ENCODE measurements at regions not wholly inside any gene's neighbourhood (a gene's known extent, or its start where the extent isn't known, plus 50 kb on each side); places are given as distances from the start of the nearest gene placed in this dataset.
"Not testable (repeated sequence)": the region's sequence is repeated elsewhere in the genome, so short reads cannot be mapped to it uniquely, and the experiment has no call there.

DNA sequence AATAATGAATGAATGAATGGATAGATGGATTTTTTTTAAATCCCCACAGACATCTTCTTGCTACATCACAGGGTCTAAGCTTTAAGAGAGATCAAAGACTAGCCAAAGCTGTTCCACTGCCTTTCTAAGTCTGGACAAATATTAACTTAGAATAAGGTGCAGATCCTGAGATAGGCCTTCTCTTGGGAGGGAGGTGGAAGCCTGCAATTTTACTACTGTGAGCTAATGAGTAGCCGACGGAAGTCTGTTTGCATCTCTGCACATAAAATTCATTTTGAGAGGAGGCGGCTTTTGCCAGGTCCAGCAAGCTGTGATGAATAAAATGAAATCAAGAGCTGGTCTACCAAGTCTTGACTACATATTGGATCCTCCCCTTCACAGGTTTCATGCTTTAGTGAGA is 484.9 kb downstream of the TMEM38B start:
- no peak for TF ChIP-seq CTCF (IDR thresholded peaks at IDR 0.05; ENCODE audit: control extremely low read depth, extremely low read depth)
- no peak overlapping the region for H3K27ac ChIP-seq (ENCODE audit: low read depth in 1 of 2, low read length in 1 of 2)
- no peaks in the 10 kb centered on the region for H3K36me3 ChIP-seq (ENCODE audit: control insufficient read depth in 4 of 4, insufficient read depth in 4 of 4, low read length in 4 of 4)
- DNase-seq (peak in 1 of 3 donors; percentile 17), ATAC-seq (ENCODE audit: insufficient read depth, low FRiP score) (no peak)
- H3K27me3 ChIP-seq (ENCODE audit: control insufficient read depth in 3 of 3, insufficient read depth in 3 of 3, low read length in 2 of 3), result no peaks in the 10 kb centered on the region
- no peaks in the 10 kb centered on the region for H3K9me3 ChIP-seq (ENCODE audit: control insufficient read depth in 4 of 4, insufficient read depth in 3 of 4, low read length in 3 of 4)
- 76 to 94% methylated on average over 3 of the region's 3 CpGs for WGBS, 2 donors
- no peak overlapping the region for H3K4me3 ChIP-seq
- H3K9ac ChIP-seq (ENCODE audit: insufficient read depth in 1 of 2, low read length in 2 of 2), result no peak overlapping the region
- H3K4me1 ChIP-seq (ENCODE audit: control insufficient read depth in 5 of 5, insufficient read depth in 5 of 5, low read length in 5 of 5), result no peaks in the 10 kb centered on the region

DNA sequence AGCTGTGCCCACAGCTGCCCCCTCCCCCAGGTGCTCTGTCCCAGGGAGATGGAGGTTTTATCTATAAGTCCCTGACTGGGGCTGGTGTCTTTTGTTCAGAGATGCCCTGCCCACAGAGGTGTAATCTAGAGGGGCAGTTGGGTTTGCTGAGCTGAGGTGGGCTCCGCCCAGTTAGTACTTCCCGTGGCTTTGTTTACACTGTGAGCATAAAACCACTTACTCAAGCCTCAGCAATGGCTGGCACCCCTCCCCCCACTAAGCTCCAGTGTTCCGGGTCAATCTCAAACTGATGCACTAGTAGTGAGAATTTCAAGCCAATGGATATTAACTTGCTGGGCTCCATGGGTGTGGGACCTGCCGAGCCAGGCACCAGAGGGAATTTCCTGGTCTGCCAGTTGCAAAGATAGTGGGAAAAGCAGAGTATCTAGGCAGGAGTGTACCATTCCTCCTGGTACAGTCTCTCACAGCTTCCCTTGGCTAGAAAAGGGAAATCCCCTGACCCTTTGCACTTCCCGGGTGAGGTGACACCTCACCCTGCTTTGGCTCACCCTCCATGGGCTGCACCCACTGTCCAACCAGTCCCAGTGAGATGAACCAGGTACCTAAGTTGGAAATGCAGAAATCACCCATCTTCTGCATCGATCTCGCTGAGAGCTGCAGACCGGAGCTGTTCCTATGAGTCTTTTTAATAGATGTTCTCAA is 509.6 kb downstream of the TMEM38B start:
- not testable (repeated sequence) for H3K27ac ChIP-seq (ENCODE audit: low read depth in 1 of 2, low read length in 1 of 2); H3K27me3 ChIP-seq (ENCODE audit: control insufficient read depth in 3 of 3, insufficient read depth in 3 of 3, low read length in 2 of 3); DNase-seq; H3K36me3 ChIP-seq (ENCODE audit: control insufficient read depth in 4 of 4, insufficient read depth in 4 of 4, low read length in 4 of 4); H3K4me1 ChIP-seq (ENCODE audit: control insufficient read depth in 5 of 5, insufficient read depth in 5 of 5, low read length in 5 of 5); H3K9me3 ChIP-seq (ENCODE audit: control insufficient read depth in 4 of 4, insufficient read depth in 3 of 4, low read length in 3 of 4); ATAC-seq (ENCODE audit: insufficient read depth, low FRiP score); H3K9ac ChIP-seq (ENCODE audit: insufficient read depth in 1 of 2, low read length in 2 of 2); H3K4me3 ChIP-seq
- WGBS, 2 donors, result 79 to 87% methylated on average over 8 of the region's 8 CpGs

- DNase-seq (no peak), ATAC-seq (ENCODE audit: insufficient read depth, low FRiP score) (no peak)
- Histone ChIP-seq H3K9me3 (ENCODE audit: control insufficient read depth in 4 of 4, insufficient read depth in 3 of 4, low read length in 3 of 4) (peaks cover 0 to 2% (median 0%) of the 10 kb centered on the region in 4 donors), H3K27me3 (ENCODE audit: control insufficient read depth in 3 of 3, insufficient read depth in 3 of 3, low read length in 2 of 3) (no peaks in the 10 kb centered on the region), H3K4me3 (no peak overlapping the region), H3K27ac (ENCODE audit: low read depth in 1 of 2, low read length in 1 of 2) (no peak overlapping the region), H3K9ac (ENCODE audit: insufficient read depth in 1 of 2, low read length in 2 of 2) (no peak overlapping the region), H3K4me1 (ENCODE audit: control insufficient read depth in 5 of 5, insufficient read depth in 5 of 5, low read length in 5 of 5) (no peaks in the 10 kb centered on the region), H3K36me3 (ENCODE audit: control insufficient read depth in 4 of 4, insufficient read depth in 4 of 4, low read length in 4 of 4) (no peaks in the 10 kb centered on the region)
- WGBS, 2 donors, result 72 to 81% methylated on average over 1 of the region's 1 CpG
- no peak for TF ChIP-seq CTCF (IDR thresholded peaks at IDR 0.05; ENCODE audit: control extremely low read depth, extremely low read depth)
Observed at GRCh38 chr9:106207298-106207697, 513.0 kb downstream of the TMEM38B start.

- peak in 1 of 3 donors; percentile 49 for DNase-seq
- WGBS, 2 donors, result 60 to 61% methylated on average over 3 of the region's 3 CpGs
- Histone ChIP-seq H3K9me3 (ENCODE audit: control insufficient read depth in 4 of 4, insufficient read depth in 3 of 4, low read length in 3 of 4) (no peaks in the 10 kb centered on the region), H3K27me3 (ENCODE audit: control insufficient read depth in 3 of 3, insufficient read depth in 3 of 3, low read length in 2 of 3) (peaks cover 0 to under 1% (median 0%) of the 10 kb centered on the region in 3 donors), H3K9ac (ENCODE audit: insufficient read depth in 1 of 2, low read length in 2 of 2) (no peak overlapping the region), H3K4me1 (ENCODE audit: control insufficient read depth in 5 of 5, insufficient read depth in 5 of 5, low read length in 5 of 5) (peaks cover 0 to 5% (median 0%) of the 10 kb centered on the region in 5 donors), H3K4me3 (no peak overlapping the region), H3K27ac (ENCODE audit: low read depth in 1 of 2, low read length in 1 of 2) (no peak overlapping the region), H3K36me3 (ENCODE audit: control insufficient read depth in 4 of 4, insufficient read depth in 4 of 4, low read length in 4 of 4) (no peaks in the 10 kb centered on the region)
- TF ChIP-seq CTCF (IDR thresholded peaks at IDR 0.05; ENCODE audit: control extremely low read depth, extremely low read depth), result no peak
- ATAC-seq (ENCODE audit: insufficient read depth, low FRiP score), result no peak
Observed at GRCh38 chr9:106218427-106218826, 524.1 kb downstream of the TMEM38B start.
